HEK293T (cell line): ENCODE measurements at regions not wholly inside any gene's neighbourhood (a gene's known extent, or its start where the extent isn't known, plus 50 kb on each side); places are given as distances from the start of the nearest gene placed in this dataset.

Experiments
- CTCF ChIA-PET: fragments of 350-600 bp; formaldehyde crosslinking; extraction: SDS; loops from one replicate; lab custom pipeline; 2021; ENCODE audit warnings: antibody characterized with exemption, inconsistent platforms; lab: Yijun Ruan, JAX
- POLR2A ChIA-PET: fragments of 350-600 bp; formaldehyde crosslinking; extraction: SDS; loops from one replicate; lab custom pipeline; 2020; ENCODE audit warnings: antibody characterized with exemption, inconsistent platforms; lab: Yijun Ruan, JAX
- DNase-seq: peaks from one replicate; pipeline ENCODE4 v3.0.0; 2012; ENCODE audit warnings: mixed read lengths; ENCODE audit errors: extremely low spot score
- ARNT ChIP-seq: fragments of 450-650 bp; IDR thresholded peaks from 2 replicates; pipeline ENCODE4 v1.6.1; 2017; ENCODE audit warnings: mild to moderate bottlenecking
- BHLHE40 ChIP-seq: fragments of 450-650 bp; IDR thresholded peaks from 2 replicates; pipeline ENCODE4 v1.6.1; 2016; ENCODE audit warnings: mild to moderate bottlenecking, moderate library complexity, borderline replicate concordance
- CTBP1 ChIP-seq: fragments of 450-650 bp; IDR thresholded peaks from 2 replicates; pipeline ENCODE4 v1.6.1; 2016; ENCODE audit warnings: borderline replicate concordance
- ELF4 ChIP-seq: fragments of 450-650 bp; IDR thresholded peaks from 2 replicates; pipeline ENCODE4 v1.6.1; 2017; ENCODE audit warnings: antibody characterized with exemption
- FOXA1 ChIP-seq: fragments of 450-650 bp; IDR thresholded peaks from 2 replicates; pipeline ENCODE4 v1.6.1; 2016; ENCODE audit warnings: mild to moderate bottlenecking
- FOXK2 ChIP-seq: fragments of 450-650 bp; IDR thresholded peaks from 2 replicates; pipeline ENCODE4 v1.6.1; 2016; ENCODE audit warnings: mild to moderate bottlenecking
- FOXM1 ChIP-seq: fragments of 450-650 bp; IDR thresholded peaks from 2 replicates; pipeline ENCODE4 v1.6.1; 2017; ENCODE audit warnings: mild to moderate bottlenecking, borderline replicate concordance
- HDGF ChIP-seq: fragments of 450-650 bp; IDR thresholded peaks from 2 replicates; pipeline ENCODE4 v1.6.1; 2017; ENCODE audit warnings: antibody characterized with exemption, borderline replicate concordance
- L3MBTL2 ChIP-seq: fragments of 450-650 bp; conservative IDR thresholded peaks from 2 replicates; pipeline ENCODE4 v1.6.1; 2016; ENCODE audit warnings: mild to moderate bottlenecking
- LEF1 ChIP-seq: fragments of 450-650 bp; IDR thresholded peaks from 2 replicates; pipeline ENCODE4 v1.6.1; 2017; ENCODE audit warnings: mild to moderate bottlenecking, borderline replicate concordance
- NFRKB ChIP-seq: fragments of 450-650 bp; IDR thresholded peaks from 2 replicates; pipeline ENCODE4 v1.6.1; 2016; ENCODE audit warnings: mild to moderate bottlenecking, moderate library complexity
- SP1 ChIP-seq: fragments of 450-650 bp; IDR thresholded peaks from 2 replicates; pipeline ENCODE4 v1.6.1; 2017
- SUZ12 ChIP-seq: fragments of 450-650 bp; IDR thresholded peaks from 2 replicates; pipeline ENCODE4 v1.6.1; 2016; ENCODE audit warnings: mild to moderate bottlenecking
- TARDBP ChIP-seq: fragments of 450-650 bp; IDR thresholded peaks from 2 replicates; pipeline ENCODE4 v1.6.1; 2016
- ZNF384 ChIP-seq: fragments of 450-650 bp; IDR thresholded peaks from 2 replicates; pipeline ENCODE4 v1.6.1; 2016
- TF ChIP-seq, protein P1 (sequence below): fragments of 450-650 bp; IDR thresholded peaks from 2 replicates; pipeline ENCODE4 v1.6.1; 2016

DNA sequence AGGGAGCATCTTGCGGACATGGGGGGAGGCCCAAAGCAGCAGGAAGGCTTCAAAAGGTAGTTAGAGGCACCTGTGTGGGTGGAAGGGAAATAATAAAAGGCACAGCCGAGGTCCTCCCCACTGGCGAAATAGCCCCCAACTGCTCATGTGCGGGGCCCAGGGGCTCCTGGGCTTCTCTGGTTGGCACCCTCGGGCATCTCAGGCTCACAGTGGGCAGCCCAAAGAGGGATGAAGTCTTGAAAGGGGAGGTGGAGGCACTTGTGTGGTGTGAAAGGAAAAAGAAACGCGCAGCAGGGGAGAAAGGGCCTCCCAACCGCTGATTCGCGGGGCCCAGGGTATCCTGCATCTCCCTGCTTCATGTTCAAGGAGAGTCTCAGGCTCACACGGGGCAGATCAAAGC lies 579.4 kb downstream of the ALG10 start:
- ChIA-PET POLR2A (no interaction called here), CTCF (no interaction called here)
- no peak for TF ChIP-seq HDGF
- DNase-seq, result peak; percentile 0

DNA sequence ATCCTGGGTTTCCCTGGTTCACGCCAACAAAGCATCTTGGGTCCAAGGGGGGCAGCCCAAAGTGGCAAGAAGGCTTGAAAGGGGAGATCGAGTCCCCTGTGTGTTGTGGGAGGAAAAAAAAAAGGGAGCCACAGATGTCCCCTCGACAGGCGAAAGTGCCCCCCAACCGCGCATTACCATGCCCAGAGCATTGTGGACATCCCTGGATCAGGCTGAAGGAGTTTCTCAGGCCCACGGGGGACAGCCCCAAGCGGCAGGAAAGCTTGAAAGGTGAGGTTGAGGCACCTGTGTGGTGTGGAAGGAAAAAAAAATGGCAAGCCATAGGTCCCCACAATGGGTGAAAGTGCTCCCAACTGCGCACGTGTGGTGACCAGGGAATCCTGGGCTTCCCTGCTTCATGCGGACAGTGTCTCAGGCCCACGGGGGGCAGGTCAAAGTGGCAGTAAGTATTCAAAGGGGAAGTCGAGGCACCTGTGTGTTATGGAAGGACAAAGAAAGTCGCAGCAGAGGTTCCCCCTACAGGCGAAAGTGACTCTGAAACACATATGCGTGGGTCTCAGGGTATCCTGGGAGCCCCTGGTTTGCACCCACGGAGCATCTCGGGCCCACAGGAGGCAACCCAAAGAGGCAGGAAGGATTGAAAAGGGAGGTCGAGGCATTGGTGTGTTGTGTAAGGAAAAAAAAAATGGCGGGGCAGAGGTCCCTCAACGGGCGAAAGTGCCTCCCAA lies 580.1 kb downstream of the ALG10 start:
- ChIA-PET CTCF (no interaction called here), POLR2A (no interaction called here)
- TF ChIP-seq ZNF384 (no peak), L3MBTL2 (no peak), FOXK2 (no peak), LEF1 (no peak), CTBP1 (no peak), BHLHE40 (no peak), NFRKB (no peak), SP1 (no peak), FOXM1 (no peak), HDGF (no peak), TARDBP (no peak), FOXA1 (no peak), SUZ12 (no peak), ARNT (no peak), ELF4 (no peak)
- TF ChIP-seq, protein P1, sequence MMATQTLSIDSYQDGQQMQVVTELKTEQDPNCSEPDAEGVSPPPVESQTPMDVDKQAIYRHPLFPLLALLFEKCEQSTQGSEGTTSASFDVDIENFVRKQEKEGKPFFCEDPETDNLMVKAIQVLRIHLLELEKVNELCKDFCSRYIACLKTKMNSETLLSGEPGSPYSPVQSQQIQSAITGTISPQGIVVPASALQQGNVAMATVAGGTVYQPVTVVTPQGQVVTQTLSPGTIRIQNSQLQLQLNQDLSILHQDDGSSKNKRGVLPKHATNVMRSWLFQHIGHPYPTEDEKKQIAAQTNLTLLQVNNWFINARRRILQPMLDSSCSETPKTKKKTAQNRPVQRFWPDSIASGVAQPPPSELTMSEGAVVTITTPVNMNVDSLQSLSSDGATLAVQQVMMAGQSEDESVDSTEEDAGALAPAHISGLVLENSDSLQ, result no peak
- no peak for DNase-seq

DNA sequence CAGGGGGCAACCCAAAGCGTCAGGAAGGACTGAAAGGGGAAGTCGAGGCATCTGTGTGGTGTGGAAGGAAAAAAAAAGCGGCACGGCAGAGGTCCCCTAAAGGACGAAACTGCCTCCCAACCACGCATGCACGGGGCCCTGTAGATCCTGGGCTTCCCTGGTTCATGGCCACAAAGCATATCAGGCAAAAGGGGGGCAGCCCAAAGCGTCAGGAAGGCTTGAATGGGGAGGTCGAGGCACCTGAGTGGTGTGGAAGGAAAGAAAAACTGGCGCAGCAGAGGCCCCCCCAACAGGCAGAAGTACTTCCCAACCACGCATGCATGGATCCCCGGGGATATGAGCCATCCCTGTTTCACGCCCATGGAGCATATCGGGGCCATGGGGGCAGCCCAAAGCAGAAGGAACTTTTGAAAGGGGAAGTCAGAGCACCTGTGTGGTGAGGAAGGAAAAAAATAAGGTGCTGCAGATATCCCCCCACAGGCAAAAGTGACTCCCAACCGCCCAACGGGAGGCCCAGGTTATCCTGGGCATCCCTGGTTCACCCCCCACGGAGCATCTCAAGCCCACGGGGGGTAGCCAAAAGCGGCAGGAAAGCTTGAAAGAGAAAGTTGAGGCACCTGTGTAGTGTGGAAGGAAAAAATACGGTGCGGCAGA lies 581.2 kb downstream of the ALG10 start:
- no peak for TF ChIP-seq ZNF384
- TF ChIP-seq ELF4, result no peak
- no peak for TF ChIP-seq FOXA1
- TF ChIP-seq FOXM1, result no peak
- TF ChIP-seq SUZ12, result no peak
- TF ChIP-seq FOXK2, result no peak
- TF ChIP-seq SP1, result no peak
- TF ChIP-seq CTBP1, result no peak
- no peak for TF ChIP-seq BHLHE40
- no peak for TF ChIP-seq ARNT
- no peak for TF ChIP-seq TARDBP
- no peak for TF ChIP-seq L3MBTL2
- ChIA-PET CTCF (no interaction called here), POLR2A (no interaction called here)
- peak; percentile 0 for DNase-seq

DNA sequence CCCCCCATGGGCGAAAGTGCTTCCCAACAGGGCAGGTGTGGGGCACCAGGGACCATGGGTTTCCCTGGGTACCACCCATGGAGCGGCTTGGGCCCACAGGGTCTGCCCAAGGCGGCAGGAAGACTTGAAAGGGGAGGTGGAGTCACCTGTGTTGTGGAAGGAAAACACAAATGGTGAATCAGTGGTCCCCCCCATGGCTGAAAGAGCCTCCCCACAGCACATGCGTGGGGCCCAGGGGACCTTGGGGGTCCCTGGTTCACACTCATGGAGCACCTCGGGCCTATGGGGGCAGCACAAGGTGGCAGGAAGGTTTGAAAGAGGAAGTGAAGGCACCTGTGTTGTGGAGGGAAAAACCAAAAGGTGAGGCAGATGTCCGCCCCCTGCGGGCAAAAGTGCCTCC lies 581.9 kb downstream of the ALG10 start:
- TF ChIP-seq CTBP1, result no peak
- no peak for TF ChIP-seq FOXA1
- TF ChIP-seq FOXK2, result no peak
- no peak for TF ChIP-seq NFRKB
- TF ChIP-seq SP1, result no peak
- no peak for TF ChIP-seq ZNF384
- no peak for TF ChIP-seq HDGF
- TF ChIP-seq TARDBP, result no peak
- no peak for TF ChIP-seq FOXM1
- TF ChIP-seq L3MBTL2, result no peak
- no peak for TF ChIP-seq ELF4
- TF ChIP-seq SUZ12, result no peak
- TF ChIP-seq, protein P1, result no peak
- TF ChIP-seq ARNT, result no peak
- no peak for TF ChIP-seq LEF1
- CTCF ChIA-PET, result no interaction called here
- DNase-seq, result no peak
- POLR2A ChIA-PET, result no interaction called here

DNA sequence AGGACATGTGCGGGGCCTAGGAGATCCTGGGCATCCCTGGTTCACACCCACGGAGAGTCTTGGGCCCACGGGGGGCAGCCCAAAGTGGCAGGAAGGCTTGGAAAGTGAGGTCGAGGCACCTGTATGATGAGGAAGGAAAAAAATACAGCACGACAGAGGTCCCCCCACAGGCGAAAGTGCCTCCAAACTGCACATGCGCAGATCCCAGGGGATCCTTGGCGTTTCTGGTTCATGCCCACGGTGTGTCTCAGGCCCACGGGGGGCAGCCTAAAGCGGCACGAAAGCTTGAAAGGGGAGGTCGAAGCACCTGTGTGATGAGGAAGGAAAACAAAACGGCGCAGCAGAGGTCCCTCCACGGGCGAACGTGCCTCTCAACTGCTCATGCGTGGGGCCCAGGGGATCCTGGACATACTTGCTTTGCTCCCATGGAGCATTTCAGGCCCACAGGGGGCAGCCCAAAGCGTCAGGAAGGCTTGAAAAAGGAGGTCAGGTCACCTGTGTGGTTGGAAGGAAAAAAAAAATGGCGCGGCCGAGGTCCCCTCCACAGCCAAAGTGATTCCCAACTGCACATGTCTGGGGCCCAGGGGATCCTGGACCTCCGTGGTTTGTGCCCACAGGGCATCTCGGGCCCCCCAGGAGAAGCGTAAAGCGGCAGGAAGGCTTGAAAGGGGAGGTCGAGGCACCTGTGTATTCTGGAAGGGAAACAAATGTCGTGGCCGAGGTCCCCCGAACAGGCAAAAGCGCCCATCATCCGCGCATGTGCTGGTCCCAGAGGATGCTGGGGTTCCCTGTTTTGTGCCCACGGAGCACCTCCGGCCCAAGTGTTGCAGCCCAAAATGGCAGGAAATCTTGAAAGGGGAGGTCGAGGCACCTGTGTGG lies 582.6 kb downstream of the ALG10 start:
- CTCF ChIA-PET, result no interaction called here
- POLR2A ChIA-PET, result no interaction called here
- peak; percentile 1 for DNase-seq
- TF ChIP-seq SP1, result no peak
- TF ChIP-seq FOXK2, result no peak
- no peak for TF ChIP-seq HDGF
- TF ChIP-seq SUZ12, result no peak
- TF ChIP-seq BHLHE40, result no peak
- TF ChIP-seq NFRKB, result no peak
- TF ChIP-seq, protein P1, result no peak
- TF ChIP-seq ZNF384, result no peak
- no peak for TF ChIP-seq TARDBP
- no peak for TF ChIP-seq ELF4
- TF ChIP-seq FOXM1, result no peak
